T-helper 1 cell treated with Interleukin-12 subunit alpha and Interleukin-12 subunit beta and Interleukin-4 antibody, amounts not matched to agents 30 ng/mL and 1 ng/mL, for 36 hours (primary cell): ENCODE measurements at regions not wholly inside any gene's neighbourhood (a gene's known extent, or its start where the extent isn't known, plus 50 kb on each side); places are given as distances from the start of the nearest gene placed in this dataset.

Experiments used
- intact Hi-C: fragments of 100-400 bp; cut with micrococcal nuclease; formaldehyde crosslinking; loops from one replicate; pipeline ENCODE4 v1.15.1; 2024

DNA sequence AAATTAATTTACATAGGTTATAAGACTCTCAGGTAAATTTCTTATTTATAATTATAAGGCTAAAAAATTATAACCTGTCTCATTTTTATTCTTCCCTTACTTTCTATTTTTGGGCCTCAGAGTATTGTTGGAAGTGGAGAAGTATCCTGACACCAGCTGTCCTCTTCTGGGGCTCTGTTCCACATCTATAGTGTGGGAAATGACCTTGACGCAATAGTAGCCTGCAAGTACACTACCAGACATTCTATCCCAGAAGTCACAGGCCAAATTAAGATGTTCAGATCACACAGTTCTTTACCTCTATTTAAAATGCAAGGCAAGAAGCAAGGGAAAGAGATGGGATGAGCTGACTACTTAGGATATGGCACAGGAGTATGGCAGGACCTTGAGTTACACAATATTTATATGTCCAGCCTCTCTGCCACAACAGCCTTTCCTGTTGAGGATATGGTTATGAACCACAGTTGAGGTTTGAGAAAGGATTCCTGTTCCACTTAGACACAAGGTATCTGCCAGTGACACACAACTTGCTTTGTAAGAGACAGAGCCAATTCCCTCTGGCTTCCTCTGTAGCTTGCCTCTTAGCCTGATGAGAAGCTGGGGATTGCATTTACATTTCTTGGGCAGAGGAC, 158.0 kb upstream of the IL12A start:
- intact Hi-C loops, result no loop called here

DNA sequence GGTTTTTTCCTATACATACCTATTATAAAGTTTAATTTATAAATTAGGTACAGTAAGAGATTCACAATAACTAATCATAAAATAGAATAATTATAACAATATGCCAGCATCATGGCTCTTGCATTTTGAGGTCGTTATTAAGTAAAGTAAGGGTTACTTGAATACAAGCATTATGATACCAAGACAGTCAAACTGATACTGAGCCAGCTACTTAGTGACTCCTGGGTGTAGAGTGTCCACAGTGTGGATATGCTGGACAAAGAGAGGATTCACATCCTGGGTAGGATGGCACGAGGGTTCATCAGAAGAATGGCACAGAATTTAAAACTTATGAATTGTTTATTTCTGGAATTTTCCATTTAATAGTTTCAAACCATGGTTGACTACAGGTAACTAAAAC, 157.2 kb upstream of the IL12A start:
- intact Hi-C loops, result no loop called here

DNA sequence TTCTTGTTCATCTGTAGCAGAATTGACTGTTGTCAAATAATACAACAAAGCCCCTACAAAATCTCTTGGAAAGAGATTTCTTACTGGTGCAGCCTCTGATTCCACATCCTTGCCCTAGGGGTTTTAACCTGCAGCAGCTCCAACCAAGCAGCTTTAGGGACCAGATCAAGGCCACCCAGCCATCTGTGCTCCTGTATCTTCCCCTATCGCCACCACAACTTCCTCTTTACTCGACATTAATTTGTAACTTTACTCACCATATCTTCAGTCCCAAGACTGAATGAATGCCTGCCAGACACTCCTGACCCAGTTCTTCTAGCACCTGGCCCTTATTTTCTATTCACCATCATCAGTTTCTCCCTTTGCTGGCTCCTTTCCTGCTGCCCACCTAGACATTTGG, 156.6 kb upstream of the IL12A start:
- intact Hi-C loops, result no loop called here

DNA sequence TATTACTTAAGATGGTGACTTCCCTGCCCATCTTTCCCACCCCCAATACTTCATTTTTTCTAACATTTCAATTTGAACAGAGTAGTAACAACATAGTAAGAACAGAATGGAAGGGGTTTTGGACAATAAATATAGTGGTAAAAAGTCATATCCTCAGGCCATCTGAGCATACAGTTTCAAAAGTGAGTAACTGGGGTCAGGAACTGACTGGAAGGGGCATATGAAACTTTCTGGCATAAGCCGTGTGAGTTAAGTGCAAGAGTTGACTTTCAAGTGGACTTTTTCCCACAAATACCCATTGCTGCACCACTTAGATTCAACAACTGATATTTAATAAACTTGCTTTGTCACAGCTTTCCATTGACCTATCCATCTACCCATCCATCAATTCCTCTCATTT, 153.5 kb upstream of the IL12A start:
- intact Hi-C loops, result no loop called here

DNA sequence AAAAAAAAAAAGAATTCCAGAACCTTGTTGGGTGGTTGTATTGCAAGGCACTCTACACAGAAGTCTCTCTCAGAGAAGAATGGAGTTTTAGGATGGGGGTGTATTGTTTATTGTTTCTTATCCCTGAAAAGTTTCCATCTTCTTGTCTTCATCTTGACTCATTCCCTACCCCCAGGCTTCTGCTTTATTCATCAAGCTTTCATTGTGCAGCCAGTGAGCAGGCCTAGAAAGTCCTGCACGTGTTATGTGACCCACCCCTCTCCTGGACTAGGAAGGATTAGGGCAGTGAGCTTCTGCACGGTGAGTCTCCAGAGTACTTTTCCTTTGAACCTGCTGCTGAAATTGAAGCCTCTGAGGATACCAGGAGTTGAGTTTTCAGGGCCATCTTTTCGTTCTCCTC, 150.9 kb upstream of the IL12A start:
- intact Hi-C loops, result no loop called here

DNA sequence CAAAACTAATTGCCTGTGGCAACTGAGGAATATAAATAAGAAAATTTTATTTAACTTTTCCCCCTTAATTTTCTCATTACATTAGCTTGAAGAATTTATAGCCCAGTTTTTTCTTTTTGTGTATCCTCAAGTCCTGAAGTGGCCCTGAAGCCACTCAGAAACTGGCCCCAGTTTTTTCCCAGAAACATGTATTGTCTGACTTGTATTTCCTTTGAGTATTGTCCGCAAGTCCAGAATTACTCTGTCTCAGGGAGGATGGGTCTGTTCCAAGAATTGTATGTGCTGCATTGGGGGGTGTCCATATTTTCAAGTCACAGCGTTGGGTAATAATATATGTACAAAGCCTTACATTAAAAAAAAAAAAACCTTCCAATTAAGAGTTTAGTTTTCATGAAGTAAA, 149.7 kb upstream of the IL12A start:
- intact Hi-C loops, result no loop called here

DNA sequence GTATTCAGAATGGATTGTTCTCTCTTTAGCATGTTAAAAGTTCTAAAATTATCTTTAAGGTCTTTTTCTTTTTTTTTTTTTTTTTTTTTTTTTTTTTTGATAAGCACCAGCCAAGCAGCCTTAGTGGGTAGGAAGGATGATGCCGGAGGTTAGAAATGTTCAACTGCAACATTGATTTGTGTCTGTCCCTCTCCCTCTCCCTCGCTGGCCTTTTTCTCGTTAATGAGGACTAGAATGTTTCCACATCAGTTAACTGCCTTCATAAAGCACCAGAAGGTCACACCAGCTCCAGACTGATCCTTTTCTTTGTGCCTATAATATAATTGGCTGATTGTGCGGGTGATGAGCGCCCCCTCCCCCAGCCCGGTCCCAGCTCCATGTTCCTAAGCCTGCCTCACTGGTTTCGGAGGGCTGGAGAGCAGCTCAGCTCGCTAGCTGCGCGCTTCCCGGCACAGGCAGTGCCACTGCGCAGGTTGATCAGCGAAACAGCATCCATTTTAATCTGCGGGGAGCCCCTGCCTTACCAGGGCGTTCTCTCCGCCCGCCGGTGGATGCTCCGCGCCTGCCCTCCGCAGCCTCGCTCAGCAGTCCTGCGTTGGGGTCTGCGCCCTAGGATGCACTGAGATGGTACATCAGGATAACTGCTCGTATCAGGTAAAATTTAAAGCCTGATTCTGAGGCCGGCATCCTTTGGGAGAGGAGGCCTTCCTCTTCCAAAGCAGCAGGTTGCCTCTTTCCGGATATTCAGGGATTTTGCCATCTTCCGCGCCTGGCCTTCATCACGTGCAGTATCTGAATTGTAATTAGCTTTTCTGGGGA, 148.9 kb upstream of the IL12A start, which contains the start of gene SCHIP1:
Gene SCHIP1, plus strand, starts transcription at position 301 of the 819 bp plus-strand sequence.
- intact Hi-C loops, result no loop called here

DNA sequence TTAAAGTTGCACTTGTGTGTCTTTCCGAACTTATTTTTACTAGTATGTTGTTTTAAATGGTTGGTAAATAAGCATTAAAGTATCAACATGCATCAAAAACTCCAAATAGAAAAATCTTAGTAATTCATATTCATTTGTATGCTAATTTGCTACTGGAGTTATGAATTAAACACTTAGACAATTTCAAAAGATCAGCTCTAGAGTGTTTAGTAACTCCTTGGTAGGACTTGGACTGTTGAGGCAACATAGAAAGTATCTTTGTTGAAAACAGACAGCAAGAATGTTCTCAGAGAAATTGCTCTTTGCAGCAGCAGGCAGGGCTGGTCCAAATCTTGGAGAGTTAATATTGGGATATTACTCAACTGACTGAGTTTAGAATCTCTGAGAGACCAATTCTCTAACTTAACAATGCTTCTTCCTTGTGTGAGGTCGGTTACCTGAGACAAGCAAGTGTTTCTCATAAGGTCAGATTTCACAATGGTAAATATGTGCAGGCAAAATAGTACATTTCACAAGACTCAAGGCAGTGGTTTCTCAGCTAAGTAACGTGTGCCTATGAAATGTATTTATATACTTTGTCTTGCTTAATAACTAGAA, 147.8 kb upstream of the IL12A start:
- intact Hi-C loops, result no loop called here

DNA sequence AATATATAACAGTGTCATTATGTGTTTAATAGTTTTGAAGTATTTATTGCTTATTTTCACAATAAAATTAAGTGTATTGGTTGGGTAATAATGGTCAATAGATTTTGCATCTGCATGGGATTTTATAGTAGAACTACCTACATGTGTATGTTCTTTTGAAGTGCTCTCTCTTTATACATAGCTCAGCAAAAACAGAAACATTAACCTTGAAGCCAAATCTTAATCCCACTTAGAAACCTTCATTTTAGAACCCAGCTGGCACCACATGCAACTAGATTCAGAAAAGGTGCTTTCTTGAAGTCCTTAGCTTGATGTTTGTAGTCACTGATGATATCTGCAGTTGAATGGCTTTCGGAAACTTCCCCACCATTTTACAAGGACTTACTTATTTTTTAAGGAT, 146.9 kb upstream of the IL12A start:
- intact Hi-C loops, result no loop called here

DNA sequence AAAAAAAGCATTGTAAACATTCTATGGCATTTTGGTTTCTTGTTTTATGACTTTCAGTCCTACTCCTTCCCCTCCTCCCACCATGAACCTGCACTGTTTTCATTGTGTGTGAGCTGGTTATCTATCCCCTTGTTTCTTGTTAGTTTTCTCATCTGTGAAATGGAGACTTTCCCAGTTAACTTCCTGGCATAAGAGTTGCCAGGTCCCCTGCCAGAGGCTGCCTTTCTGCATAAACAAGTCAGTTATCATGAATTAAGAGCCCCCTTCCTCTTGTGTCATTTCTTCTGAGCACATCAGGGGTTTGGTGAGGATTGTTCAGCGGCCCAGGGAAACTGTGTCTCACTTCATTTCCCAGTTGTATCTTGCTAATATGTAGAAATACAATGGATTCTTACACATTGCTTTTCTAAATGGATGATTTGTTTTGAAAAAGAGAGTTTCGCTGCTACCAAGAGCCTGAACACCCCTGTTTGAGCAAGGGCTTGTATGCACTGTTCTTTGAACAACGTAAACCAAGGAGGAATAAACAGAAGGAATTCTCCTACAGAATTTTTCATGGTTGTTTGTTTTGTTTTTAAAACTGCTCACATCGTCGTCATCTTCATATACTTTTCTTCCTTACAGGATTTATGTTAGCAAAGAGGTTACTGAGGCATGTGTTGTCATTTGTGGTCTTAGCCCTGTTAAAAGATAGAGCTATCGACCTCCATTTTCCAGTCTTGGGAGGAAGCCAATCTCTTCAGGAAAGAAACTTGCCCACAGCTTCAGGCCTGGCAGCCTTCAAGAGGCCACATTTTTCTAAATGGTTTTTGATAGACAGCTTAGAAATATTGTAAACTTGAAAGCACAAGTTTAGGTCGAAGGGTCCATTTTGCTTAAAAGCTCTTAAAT, 144.6 kb upstream of the IL12A start:
- intact Hi-C loops, result no loop called here

DNA sequence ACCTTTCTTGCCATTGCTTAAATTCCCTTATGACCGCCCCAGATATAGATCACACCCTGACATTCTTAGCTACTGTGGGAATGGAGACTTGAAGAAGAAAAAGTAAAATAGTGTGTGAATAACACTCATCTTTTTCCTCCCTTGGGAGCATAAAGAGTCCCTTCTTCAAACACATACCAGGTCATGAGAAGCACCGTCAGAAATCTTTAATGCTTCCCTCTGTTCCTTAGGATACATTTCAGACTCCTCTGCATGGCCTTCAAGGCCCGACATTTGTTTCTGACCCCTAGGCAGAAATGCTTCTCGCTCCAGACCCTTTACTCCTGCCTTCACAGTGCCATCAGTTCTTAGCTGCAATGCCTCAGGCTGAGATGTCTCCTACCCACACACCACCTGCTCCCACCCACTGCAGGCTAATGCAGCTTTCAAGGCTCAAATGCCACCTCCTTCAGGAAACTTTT, 143.8 kb upstream of the IL12A start:
- intact Hi-C loops, result no loop called here

DNA sequence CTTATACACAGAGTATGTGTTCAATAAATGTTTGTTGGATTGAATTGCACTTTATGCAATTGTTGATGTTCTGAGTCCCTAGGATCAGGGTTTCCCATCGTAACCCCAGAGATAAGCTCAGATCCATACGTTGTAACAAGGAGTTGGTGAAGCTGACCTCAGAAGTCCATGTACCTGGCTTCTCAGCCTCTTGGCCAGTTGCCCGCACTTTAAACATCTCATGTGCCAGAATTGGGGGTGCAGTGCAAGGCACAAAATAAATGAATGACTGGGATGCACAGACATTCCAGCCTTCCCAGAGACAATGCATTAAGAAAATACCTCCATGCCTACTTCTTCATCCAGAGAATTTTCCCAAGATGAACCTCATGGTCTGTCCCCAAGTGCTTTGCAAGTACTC, 142.9 kb upstream of the IL12A start:
- intact Hi-C loops, result no loop called here

DNA sequence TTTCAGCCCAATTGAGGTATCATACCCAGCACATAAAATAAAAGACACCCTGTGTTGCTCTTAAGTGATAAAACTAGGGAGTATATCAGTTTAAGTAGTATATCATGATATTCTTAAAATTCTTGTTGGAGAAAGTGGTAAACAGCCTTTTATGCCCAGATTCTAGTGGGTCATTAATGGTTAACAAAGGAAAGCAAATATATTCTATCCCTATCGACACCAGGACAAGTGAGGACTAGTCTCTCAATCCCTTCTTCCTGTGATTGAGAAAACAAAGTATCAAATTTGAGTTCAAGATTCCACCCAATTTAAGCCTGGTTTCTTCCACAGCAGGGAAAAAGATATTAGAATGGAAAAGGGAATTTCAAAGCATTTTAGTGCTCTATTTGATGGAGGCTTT, 142.4 kb upstream of the IL12A start:
- intact Hi-C loops, result no loop called here

DNA sequence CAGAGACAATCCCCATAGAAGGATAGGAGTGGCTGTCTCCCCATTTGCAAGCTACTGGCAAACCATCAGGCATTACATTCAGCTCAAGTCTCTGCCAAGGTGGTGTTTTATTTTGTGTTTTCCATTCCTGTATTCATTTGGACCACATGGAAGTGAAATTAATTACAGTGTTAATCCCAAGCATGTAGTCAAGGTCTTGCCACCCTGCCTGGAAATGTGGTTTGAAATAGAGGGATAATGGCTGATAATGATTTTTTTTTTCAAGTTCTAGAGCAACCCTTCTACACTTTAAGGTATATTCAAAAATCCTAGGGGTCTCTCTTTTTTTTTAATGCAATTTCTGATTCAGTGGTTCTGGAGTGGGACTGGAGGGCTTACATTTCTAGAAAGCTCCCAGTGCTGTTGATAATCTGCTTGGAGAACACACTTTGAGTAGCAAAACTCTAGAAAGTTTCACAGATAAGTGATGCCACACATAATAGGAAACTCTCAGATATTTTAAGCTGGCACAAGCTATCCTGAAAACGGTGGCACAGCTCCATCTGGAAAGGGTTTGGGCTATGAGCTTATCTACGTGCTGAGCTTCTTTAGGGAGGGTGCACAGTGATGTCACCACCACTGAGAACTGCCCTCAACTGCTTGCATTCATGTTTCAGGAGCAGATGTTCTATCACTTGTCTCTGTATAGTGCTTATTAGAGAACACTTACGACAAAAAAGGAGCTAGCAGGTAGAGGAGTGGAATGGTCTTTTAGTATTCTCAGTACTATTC, 140.1 kb upstream of the IL12A start:
- intact Hi-C loops, result no loop called here

DNA sequence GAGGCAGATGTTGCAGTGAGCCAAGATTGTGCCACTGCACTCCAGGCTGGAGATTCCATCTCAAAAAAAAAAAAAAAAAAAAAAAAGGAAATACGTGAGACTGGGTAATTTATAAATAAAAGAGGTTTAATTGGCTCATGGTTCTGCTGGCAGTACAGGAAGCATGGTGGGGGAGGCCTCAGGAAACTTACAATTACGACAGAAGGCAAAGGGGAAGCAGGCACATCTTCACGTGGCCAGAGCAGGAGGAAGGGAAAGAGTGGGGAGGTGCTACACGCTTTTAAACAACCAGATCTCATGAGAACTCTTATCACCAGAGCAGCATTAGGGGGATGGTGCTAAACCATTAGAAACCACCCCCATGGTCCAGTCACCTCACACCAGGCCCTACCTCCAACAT, 138.2 kb upstream of the IL12A start:
- intact Hi-C loops, result no loop called here

DNA sequence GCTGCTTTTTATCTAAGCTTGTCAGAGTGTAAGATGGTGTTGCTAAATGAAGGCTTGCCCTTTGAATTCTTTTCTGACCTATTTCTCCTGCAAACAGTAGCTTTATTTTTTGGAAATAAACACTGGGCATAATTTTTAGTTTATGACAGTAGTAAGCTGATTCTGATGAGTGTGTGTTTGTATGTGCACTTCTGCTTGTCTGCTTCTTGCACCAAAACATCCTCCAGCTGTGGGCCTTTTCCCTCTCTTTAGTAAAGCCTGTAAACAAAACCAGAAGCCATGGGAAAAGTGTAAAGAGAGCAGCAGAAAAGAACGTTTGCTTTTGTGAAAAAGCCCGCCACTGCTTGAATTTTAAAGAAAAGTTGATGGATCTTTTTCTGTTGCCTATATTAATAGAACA, 136.4 kb upstream of the IL12A start:
- intact Hi-C loops, result no loop called here

DNA sequence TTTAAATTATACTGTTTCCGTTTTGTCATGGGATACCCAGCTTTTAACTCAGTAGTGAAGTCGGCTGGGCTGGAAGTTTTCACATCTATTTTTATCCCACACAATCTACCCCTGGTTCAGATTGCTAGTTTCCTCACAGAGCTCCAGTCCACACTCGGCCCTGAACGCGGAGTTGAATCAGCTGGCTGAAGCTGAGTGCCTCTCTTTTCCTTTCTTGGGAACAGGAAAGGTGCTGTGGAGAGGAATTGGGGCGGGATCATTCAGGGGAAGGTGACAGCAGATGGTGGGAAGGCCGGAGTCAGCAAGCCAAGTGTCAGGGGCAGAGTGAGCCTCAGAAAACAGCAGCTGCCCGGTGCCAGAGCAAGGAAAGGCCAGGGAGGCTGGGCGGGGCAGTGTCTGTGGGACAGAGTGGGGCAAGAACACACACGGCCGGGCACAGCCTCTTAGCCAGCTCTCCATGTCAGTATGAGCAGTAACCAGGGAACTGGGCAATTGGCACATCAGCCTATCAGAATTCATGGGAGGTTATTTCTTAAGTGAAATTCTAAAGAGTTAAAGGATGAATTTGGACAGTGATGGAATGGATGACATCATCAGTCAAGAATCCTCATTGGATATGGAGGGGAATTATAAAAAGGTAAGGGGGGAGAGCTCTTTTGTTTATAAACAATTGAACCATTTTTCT, 135.7 kb upstream of the IL12A start:
- intact Hi-C loops, result no loop called here

DNA sequence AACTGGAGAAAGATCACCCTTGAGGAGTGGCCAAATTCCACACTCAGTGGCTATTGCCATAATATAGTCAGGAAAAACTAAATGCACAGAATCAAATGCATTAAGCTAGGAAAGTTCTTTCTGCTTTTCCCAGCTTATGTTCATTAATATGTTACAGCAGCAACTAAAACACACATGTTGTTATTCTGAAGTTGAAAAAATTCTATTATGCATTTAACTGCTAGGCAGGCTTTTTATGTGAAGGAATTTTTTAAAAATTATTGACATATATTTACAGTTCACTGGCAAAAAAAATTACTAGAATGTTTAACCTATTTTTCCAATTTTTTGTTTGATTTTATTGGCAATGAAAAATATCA, 135.2 kb upstream of the IL12A start:
- intact Hi-C loops, result no loop called here

DNA sequence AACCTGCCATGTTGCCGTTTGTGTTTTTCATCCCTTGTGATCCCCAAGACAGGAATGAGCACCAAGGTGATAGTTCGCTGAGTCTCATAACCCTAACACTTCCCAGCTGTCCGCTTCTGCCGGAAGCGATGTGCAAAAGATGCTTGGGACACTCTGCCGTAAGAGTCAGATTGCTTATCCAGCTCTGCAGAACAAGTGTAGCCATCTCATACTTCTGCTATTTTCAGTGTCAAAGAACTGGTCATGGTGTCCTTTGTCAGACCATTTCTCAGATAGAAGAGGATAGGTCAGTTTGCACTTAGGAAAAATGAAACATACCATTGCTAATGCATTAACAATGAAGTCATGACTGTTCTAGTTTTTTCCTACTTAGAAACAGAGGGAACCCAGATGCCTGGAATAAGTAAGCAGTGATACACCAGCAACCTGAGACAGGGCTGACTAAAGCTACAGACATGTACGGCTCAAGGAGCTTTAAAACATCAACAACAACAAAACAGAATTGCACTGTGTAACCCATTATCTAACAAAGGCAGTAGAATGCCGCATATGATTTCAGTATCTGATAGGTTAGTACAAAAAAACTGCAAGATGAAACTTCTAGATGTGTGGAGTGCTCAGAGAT, 134.0 kb upstream of the IL12A start:
- intact Hi-C loops, result no loop called here
